ENCODE measurements at regions not wholly inside any gene's neighbourhood (a gene's known extent, or its start where the extent isn't known, plus 50 kb on each side); places are given as distances from the start of the nearest gene placed in this dataset.

DNA sequence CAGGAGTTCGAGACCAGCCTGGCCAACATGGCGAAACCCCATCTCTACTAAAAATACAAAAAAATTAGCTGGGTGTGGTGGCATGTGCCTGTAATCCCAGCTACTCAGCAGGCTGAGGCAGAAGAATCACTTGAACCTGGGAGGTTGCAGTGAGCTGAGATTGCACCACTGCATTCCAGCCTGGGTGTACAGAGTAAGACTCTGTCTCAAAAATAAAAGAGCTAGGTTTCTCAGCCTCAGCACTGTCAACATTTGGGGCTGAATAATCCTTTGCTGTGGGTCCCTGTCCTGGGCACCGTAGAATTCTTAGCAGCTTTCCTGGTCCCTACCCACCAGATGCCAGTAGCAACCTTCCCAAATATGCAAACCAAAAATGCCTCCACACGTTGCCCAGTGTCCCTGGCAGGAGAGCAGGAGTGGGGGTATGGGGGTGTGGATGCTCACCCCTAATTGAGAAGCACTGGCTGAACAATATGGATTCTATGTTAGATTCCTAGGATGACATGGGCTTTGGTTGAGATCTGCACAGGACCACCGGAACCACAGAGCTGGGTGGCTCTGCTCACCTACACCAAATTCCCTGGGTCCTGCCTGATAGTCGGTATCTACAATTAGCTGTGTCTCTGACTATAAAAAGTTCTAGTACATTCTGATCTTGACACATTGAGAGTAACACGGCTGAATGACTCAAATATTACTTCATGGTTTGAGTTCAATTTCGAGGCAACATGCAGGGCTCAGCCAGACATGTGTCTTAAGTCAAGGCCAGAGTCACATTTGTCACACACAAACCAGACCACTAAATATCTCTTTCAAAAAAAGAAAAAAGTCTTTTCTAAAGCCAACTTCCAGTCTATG, 577.0 kb upstream of the MDFIC2 start:
- TF ChIP-seq, protein P1, sequence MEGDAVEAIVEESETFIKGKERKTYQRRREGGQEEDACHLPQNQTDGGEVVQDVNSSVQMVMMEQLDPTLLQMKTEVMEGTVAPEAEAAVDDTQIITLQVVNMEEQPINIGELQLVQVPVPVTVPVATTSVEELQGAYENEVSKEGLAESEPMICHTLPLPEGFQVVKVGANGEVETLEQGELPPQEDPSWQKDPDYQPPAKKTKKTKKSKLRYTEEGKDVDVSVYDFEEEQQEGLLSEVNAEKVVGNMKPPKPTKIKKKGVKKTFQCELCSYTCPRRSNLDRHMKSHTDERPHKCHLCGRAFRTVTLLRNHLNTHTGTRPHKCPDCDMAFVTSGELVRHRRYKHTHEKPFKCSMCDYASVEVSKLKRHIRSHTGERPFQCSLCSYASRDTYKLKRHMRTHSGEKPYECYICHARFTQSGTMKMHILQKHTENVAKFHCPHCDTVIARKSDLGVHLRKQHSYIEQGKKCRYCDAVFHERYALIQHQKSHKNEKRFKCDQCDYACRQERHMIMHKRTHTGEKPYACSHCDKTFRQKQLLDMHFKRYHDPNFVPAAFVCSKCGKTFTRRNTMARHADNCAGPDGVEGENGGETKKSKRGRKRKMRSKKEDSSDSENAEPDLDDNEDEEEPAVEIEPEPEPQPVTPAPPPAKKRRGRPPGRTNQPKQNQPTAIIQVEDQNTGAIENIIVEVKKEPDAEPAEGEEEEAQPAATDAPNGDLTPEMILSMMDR (IDR thresholded peaks at IDR 0.05): no peak
- TF ChIP-seq JUN (IDR thresholded peaks at IDR 0.05) (no peak), CHD2 (IDR thresholded peaks at IDR 0.05; ENCODE audit: low read length, partially characterized antibody) (no peak), RAD21 (conservative IDR thresholded peaks at IDR 0.05 in 1 of 2, IDR thresholded peaks at IDR 0.05 in 1 of 2) (no peak)
- TF ChIP-seq, protein P2, sequence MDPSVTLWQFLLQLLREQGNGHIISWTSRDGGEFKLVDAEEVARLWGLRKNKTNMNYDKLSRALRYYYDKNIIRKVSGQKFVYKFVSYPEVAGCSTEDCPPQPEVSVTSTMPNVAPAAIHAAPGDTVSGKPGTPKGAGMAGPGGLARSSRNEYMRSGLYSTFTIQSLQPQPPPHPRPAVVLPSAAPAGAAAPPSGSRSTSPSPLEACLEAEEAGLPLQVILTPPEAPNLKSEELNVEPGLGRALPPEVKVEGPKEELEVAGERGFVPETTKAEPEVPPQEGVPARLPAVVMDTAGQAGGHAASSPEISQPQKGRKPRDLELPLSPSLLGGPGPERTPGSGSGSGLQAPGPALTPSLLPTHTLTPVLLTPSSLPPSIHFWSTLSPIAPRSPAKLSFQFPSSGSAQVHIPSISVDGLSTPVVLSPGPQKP (IDR thresholded peaks at IDR 0.05; ENCODE audit: low read depth, low read length): no peak

All from A549 (cell line).